ENCODE measurements at regions not wholly inside any gene's neighbourhood (a gene's known extent, or its start where the extent isn't known, plus 50 kb on each side); places are given as distances from the start of the nearest gene placed in this dataset.
A peak's percentile ranks its signal among the peaks of the same experiment; 100 is the strongest.

GRCh38 chr13:59494151-59494550 lies 669.6 kb downstream of the DIAPH3 start:
- DNase-seq (ENCODE audit: low spot score) = no peak

GRCh38 chr13:59494560-59494970 lies 669.2 kb downstream of the DIAPH3 start:
- peak; percentile 21 for DNase-seq (ENCODE audit: low spot score)

- DNase-seq (ENCODE audit: low spot score) = no peak
Measured at GRCh38 chr13:59495299-59495698, 668.4 kb downstream of the DIAPH3 start.

GRCh38 chr13:59495936-59496512 lies 667.7 kb downstream of the DIAPH3 start:
- DNase-seq (ENCODE audit: low spot score) = no peak

- no peak for DNase-seq (ENCODE audit: low spot score)
Measured at GRCh38 chr13:59497621-59498247, 666.0 kb downstream of the DIAPH3 start.

- no peak for DNase-seq (ENCODE audit: low spot score)
Measured at GRCh38 chr13:59501004-59501403, 662.7 kb downstream of the DIAPH3 start.

- DNase-seq (ENCODE audit: low spot score) = no peak
Measured at GRCh38 chr13:59504407-59504806, 659.3 kb downstream of the DIAPH3 start.

GRCh38 chr13:59510386-59510785 lies 653.3 kb downstream of the DIAPH3 start:
- DNase-seq (ENCODE audit: low spot score) = no peak

- no peak for DNase-seq (ENCODE audit: low spot score)
Measured at GRCh38 chr13:59513686-59514085, 650.0 kb downstream of the DIAPH3 start.

GRCh38 chr13:59514316-59514715 lies 649.4 kb downstream of the DIAPH3 start:
- DNase-seq (ENCODE audit: low spot score) = no peak

- no peak for DNase-seq (ENCODE audit: low spot score)
Measured at GRCh38 chr13:59519819-59520218, 643.9 kb downstream of the DIAPH3 start.

GRCh38 chr13:59521549-59521948 lies 642.2 kb downstream of the DIAPH3 start:
- DNase-seq (ENCODE audit: low spot score) = no peak

- DNase-seq (ENCODE audit: low spot score) = no peak
Measured at GRCh38 chr13:59522652-59523051, 641.1 kb downstream of the DIAPH3 start.

GRCh38 chr13:59527500-59527899 lies 636.2 kb downstream of the DIAPH3 start:
- no peak for DNase-seq (ENCODE audit: low spot score)

- peak; percentile 28 for DNase-seq (ENCODE audit: low spot score)
Measured at GRCh38 chr13:59531571-59532091, 632.1 kb downstream of the DIAPH3 start.

GRCh38 chr13:59532405-59532804 lies 631.3 kb downstream of the DIAPH3 start:
- DNase-seq (ENCODE audit: low spot score) = no peak

- no peak for DNase-seq (ENCODE audit: low spot score)
Measured at GRCh38 chr13:59533561-59534555, 629.9 kb downstream of the DIAPH3 start.

GRCh38 chr13:59534806-59535205 lies 628.9 kb downstream of the DIAPH3 start:
- no peak for DNase-seq (ENCODE audit: low spot score)

GRCh38 chr13:59537500-59537899 lies 626.2 kb downstream of the DIAPH3 start:
- DNase-seq (ENCODE audit: low spot score) = no peak

- DNase-seq (ENCODE audit: low spot score) = no peak
Measured at GRCh38 chr13:59538512-59538911, 625.2 kb downstream of the DIAPH3 start.

- no peak for DNase-seq (ENCODE audit: low spot score)
Measured at GRCh38 chr13:59542303-59542702, 621.4 kb downstream of the DIAPH3 start.

- DNase-seq (ENCODE audit: low spot score) = no peak
Measured at GRCh38 chr13:59543418-59543817, 620.3 kb downstream of the DIAPH3 start.

GRCh38 chr13:59545007-59545406 lies 618.7 kb downstream of the DIAPH3 start:
- no peak for DNase-seq (ENCODE audit: low spot score)
